MM.1S (cell line): ENCODE measurements at regions not wholly inside any gene's neighbourhood (a gene's known extent, or its start where the extent isn't known, plus 50 kb on each side); places are given as distances from the start of the nearest gene placed in this dataset.

Experiments used
- DNase-seq: peaks from one replicate; pipeline ENCODE4 v3.0.0-alpha.2; 2015
- H2AFZ ChIP-seq: fragments of 300-600 bp; sonication (generic); 2 replicates; pipeline ENCODE4 v1.6.0; 2016; ENCODE audit warnings: antibody characterized with exemption, low read length
- H3F3A ChIP-seq: fragments of 300-600 bp; sonication (generic); 2 replicates; pipeline ENCODE4 v1.6.1; 2016; ENCODE audit warnings: mild to moderate bottlenecking, antibody characterized with exemption, low read length, moderate library complexity, mixed read lengths; ENCODE audit not compliant: insufficient read depth
- H3K27ac ChIP-seq: fragments of 300-600 bp; sonication (generic); 2 replicates; pipeline ENCODE4 v1.5.1; 2016; ENCODE audit warnings: mild to moderate bottlenecking, low read length
- H3K27me3 ChIP-seq: fragments of 300-600 bp; sonication (generic); replicated peaks from 2 replicates; pipeline ENCODE4 v1.6.0; 2016; ENCODE audit warnings: low read length; ENCODE audit not compliant: insufficient read depth
- H3K36me3 ChIP-seq: fragments of 300-600 bp; sonication (generic); replicated peaks from 2 replicates; pipeline ENCODE4 v1.6.1; 2016; ENCODE audit warnings: mild to moderate bottlenecking, low read length, mixed read lengths; ENCODE audit not compliant: insufficient read depth
- H3K4me1 ChIP-seq: fragments of 300-600 bp; sonication (generic); 2 replicates; pipeline ENCODE4 v1.6.1; 2016; ENCODE audit warnings: low read length, mixed read lengths
- H3K4me2 ChIP-seq: fragments of 300-600 bp; sonication (generic); 2 replicates; pipeline ENCODE4 v1.6.0; 2016; ENCODE audit warnings: low read depth, low read length
- H3K4me3 ChIP-seq: fragments of 300-600 bp; sonication (generic); 2 replicates; pipeline ENCODE4 v1.5.1; 2016; ENCODE audit warnings: low read length, mixed read lengths
- H3K79me2 ChIP-seq: fragments of 300-600 bp; sonication (generic); 2 replicates; pipeline ENCODE4 v1.6.1; 2016; ENCODE audit warnings: mixed run types, low read length, mixed read lengths
- H3K9ac ChIP-seq: fragments of 300-600 bp; sonication (generic); 2 replicates; pipeline ENCODE4 v1.6.1; 2016; ENCODE audit warnings: low read length, mixed read lengths
- H3K9me2 ChIP-seq: fragments of 300-600 bp; sonication (generic); replicated peaks from 2 replicates; pipeline ENCODE4 v1.6.1; 2016; ENCODE audit warnings: mild to moderate bottlenecking, low read length, mixed read lengths; ENCODE audit not compliant: insufficient read depth
- H3K9me3 ChIP-seq: fragments of 300-600 bp; sonication (generic); replicated peaks from 2 replicates; pipeline ENCODE4 v1.6.1; 2016; ENCODE audit warnings: mild to moderate bottlenecking, low read length, mixed read lengths; ENCODE audit not compliant: insufficient read depth
- H4K20me1 ChIP-seq: fragments of 300-600 bp; sonication (generic); 2 replicates; pipeline ENCODE4 v1.6.1; 2016; ENCODE audit warnings: mild to moderate bottlenecking, low read length, moderate library complexity, mixed read lengths; ENCODE audit not compliant: insufficient read depth
- CTCF ChIP-seq: fragments of 300-600 bp; sonication (generic); IDR thresholded peaks from 2 replicates; pipeline ENCODE4 v1.5.1; 2016; ENCODE audit warnings: antibody characterized with exemption, low read length, mixed read lengths
- EZH2 ChIP-seq: fragments of 300-600 bp; sonication (generic); optimal IDR thresholded peaks from 2 replicates; pipeline ENCODE3; 2017; ENCODE audit warnings: low read depth, mild to moderate bottlenecking, antibody characterized with exemption, low read length, mixed read lengths
- EZH2phosphoT487 ChIP-seq: fragments of 300-600 bp; sonication (generic); IDR thresholded peaks from 2 replicates; pipeline ENCODE4 v1.6.1; 2018; ENCODE audit warnings: antibody characterized with exemption, low read length

- no peak overlapping the region for H3K4me2 ChIP-seq
- no peaks in the 10 kb centered on the region for H4K20me1 ChIP-seq
- H3K9me3 ChIP-seq: no peaks in the 10 kb centered on the region
- H3K9me2 ChIP-seq: no peaks in the 10 kb centered on the region
- no peaks in the 10 kb centered on the region for H3F3A ChIP-seq
- no peak overlapping the region for H2AFZ ChIP-seq
- no peak for DNase-seq
- no peak for TF ChIP-seq CTCF
- no peak for TF ChIP-seq EZH2
- no peak for TF ChIP-seq EZH2phosphoT487
- H3K27ac ChIP-seq: no peak overlapping the region
- H3K27me3 ChIP-seq: no peaks in the 10 kb centered on the region
- no peaks in the 10 kb centered on the region for H3K36me3 ChIP-seq
- H3K79me2 ChIP-seq: no peaks in the 10 kb centered on the region
- no peaks in the 10 kb centered on the region for H3K4me1 ChIP-seq
- no peak overlapping the region for H3K9ac ChIP-seq
- H3K4me3 ChIP-seq: no peak overlapping the region
These were observed 182.4 kb downstream of the CD109 start for GRCh38 chr6:73878403-73878802.
